Brain pericyte (primary cell): ENCODE measurements at regions not wholly inside any gene's neighbourhood (a gene's known extent, or its start where the extent isn't known, plus 50 kb on each side); places are given as distances from the start of the nearest gene placed in this dataset.

Experiments used
- DNase-seq: peaks from one replicate; pipeline ENCODE4 v3.0.0-alpha.2; 2012; ENCODE audit warnings: low read depth, low spot score

DNA sequence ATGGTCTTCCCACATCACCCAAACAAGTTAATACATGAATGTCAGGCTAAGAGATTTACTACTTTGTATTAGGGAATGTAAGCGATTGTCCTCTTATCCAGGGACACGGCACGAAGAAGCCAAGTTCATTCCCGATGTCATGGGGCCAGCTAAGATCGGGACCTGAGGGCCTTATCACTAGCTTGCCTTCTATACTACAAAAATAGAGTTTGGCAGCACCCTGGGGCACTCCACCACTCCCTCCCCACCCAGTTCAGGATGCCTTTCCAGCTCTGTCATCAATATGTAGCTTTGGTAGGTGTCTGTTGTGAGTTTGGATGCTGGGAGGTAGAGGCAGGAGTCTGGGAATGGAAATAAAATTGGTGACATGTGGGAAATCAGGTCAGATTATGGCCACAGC, 197.5 kb downstream of the ATG4C start:
- no peak for DNase-seq

DNA sequence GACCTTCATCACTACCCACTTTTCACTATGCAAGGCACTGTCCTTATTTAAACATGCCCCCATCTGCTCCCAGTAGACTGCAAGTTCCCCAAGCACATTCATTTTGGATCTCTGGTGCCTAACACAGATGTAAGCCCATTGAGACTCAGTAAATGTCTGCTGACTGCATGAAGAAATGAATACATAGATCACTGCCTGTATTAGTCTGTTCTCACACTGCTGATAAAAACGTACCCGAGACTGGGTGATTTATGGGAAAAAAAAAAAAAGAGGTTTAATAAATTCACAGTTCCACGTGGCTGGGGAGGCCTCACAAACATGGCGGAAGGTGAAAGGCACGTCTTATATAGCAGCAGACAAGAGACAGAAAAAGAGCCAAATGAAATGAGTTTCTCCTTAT, 204.9 kb downstream of the ATG4C start:
- no peak for DNase-seq

DNA sequence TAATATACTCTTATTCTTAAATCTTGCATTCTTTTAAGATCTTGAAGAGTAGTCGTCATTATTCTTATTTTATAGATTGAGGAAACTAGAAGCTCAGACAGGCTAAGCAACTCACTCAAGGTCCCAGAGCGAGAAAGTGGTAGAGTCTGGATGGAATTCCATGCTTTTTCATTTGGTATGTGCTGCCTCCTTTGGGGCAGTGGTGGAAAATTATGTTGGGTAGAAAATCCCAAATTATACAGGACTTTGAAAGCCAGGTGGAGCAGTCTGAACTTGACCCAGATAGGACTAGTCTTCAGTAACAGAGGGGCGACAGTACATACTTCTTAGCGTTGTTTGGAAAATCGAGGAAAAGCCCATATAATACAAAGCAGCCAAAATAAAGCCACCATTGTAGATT, 205.6 kb downstream of the ATG4C start:
- DNase-seq, result no peak

DNA sequence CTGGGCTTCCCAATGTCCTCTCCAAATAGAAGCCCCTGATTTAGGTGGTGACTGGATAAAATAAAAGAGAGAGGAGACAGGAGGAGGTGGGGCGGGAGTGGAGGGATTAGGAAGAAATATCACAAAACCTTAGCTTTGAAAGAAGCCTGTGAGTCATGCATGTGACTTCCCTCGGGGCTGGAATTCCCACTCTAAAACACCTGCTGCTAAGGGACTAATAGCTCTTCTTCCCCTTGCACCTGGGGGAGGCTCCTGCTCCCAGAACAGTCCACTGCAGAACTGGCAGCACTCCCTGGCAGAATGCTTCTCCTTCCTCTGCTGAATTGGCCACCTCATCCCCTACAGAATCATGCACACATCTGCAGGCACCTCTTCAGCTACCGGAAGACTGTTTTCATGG, 207.2 kb downstream of the ATG4C start:
- DNase-seq, result no peak

DNA sequence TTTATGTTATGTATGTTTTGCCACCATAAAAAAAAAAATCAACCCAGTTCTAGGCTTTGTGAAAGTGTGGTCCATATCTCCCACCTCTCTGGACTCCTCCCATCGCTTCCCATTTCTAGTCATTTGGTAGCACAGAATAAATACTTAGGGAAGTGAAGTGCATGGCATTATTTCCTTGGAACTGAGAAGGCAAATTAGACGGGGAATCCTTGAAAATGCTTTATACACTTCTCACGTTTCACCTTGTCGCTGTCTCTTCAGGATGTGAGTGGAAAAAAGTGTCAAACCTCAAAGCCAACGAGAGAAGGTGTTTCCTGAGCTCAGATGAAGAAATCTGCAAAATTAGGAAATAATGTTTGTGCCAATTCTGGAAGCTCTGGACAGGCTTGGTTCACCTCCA, 209.9 kb downstream of the ATG4C start:
- no peak for DNase-seq

DNA sequence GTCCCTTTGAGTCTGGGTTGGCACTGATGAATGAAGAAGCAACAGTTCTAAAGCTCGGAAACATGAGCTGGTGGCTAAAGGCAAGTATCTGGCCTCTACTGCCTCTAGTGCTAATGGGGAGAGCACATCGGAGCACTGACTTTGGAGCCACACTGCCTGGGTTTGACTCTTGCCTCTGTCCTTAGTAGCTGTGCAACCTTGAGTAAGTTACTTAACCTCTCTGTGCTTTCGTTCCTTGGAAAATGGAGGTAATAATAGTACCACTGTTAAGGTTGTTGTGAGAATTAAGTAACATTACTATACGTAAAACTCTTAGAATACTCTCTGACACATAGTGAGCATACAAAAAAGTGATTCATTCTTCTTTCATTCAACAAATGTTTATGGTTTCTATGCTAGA, 211.2 kb downstream of the ATG4C start:
- DNase-seq, result no peak

DNA sequence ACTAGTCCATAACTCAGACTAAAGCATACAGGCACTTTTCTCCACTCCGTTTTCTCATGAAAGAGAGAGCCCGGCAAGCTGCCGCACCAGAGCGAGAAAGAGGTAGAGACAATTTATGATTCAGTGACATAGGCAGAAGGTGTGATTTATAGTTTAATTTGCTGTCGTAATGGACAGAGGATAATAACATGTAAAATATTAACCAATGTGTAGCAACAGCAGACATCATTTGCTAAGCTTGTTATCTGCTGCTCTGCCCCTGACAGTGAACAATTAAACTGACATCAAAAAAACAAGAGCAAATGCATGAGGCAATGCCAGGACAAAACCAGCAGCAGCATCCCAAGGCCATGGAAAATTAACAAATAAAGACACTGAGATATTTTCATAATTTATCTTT, 214.0 kb downstream of the ATG4C start:
- no peak for DNase-seq

DNA sequence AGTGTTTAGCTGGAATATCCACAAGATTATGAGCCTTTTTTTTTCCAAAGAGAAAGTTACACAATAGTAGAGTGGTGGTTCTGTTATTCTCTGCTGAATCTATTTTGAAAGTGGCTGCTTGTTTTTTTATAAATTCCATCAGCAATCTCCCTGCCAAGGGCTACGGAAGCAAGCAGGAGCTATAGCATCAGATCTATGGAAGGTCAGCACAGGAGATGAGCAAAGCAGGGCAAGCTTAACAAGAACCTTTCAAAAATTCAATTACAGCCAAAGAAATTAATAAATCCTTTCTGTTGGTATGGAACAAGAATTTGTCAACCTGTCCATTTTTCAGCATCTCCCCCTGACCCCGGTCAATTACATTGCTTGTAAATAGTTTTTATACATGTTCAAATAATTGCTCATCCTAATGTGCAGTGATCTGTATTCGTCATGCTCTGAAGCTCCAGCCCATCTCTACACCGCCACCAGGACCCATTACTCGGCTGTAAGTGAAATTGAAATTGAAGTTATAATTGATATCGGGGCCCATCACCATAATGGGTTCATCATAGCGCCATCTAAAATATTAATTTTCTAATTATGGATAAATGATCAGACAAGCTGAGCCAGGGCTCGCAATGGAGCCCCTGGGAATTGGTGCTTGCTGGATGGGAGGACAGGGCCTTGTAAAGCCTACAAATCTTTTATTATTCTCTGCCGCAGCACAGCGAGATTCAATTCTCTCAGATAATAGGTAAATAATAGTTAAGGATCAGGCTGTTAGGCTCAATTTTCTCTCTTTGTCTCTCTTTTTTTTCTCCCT, 215.1 kb downstream of the ATG4C start:
- no peak for DNase-seq

DNA sequence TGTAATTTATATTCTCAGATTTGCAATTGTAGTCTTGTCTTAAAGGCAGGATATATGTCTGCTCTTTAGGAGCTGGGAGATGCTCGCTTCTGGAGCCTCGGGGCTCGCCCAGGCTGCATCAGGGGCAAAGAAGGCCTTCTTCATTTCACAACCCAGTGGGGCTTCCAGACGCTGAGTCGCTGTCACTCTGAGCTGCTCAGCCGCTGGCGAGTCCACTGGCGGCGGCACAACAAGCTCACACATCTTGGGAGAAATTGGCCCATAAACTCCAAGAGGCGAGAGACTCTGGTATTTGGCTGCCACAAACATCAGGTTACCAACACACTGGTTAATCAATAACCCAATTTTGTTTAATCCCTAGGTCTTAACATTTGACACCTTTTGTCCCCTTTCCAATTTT, 216.6 kb downstream of the ATG4C start:
- no peak for DNase-seq

DNA sequence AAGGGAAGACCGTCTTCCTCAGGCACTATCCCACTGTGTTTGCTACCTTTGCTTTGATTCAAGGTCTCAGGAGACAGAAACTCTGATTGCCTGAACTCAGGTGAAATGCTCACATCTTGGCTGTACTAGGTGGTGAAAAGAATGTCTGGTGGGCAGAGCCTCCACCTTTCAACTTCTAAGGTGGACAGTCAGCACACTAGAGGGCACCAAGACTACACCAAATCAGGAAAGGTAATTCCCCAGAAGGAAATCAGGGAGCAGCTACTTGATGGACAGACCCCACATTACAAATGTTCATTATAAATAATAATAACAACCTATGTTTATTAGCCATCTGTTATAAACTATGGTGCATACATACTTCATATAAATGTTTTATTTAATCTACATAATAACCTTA, 220.9 kb downstream of the ATG4C start:
- DNase-seq, result no peak

DNA sequence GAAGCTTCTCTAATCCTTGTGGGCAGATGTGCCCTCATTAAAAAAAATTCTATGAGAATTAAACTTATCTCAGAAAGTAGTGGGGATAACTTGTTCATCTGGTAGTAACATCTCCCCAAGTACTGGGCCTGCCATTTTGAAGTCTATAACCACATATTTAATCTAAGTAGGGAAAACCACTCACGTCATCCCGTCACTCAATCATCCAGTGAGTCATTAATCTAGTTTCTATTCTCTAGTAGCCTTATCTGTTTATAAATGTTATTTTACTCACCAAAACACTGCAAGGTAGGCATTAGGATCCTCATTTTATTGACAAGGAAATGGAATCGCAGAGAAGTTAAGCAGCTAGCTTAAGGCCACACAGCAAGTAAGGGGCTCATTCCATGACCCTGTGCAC, 221.9 kb downstream of the ATG4C start:
- DNase-seq, result no peak

DNA sequence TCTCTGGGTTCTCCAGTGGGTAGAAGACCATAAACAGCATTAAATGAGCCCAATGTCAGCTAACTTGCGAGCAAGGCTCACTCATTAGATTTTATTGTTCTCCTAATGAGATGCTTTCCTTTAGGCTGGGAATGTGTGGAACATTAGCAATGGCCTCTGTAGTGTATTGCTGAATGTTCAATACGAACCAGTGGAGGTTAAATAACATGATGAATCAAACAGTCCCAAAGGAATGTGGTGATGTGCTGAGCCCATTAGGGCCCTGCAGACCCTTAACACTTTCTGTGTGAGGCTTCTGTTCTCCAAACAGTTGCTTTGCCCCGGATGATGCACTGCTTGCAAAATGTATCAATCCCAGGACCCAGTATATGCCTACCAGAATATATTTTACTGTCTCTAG, 225.5 kb downstream of the ATG4C start:
- DNase-seq, result no peak

DNA sequence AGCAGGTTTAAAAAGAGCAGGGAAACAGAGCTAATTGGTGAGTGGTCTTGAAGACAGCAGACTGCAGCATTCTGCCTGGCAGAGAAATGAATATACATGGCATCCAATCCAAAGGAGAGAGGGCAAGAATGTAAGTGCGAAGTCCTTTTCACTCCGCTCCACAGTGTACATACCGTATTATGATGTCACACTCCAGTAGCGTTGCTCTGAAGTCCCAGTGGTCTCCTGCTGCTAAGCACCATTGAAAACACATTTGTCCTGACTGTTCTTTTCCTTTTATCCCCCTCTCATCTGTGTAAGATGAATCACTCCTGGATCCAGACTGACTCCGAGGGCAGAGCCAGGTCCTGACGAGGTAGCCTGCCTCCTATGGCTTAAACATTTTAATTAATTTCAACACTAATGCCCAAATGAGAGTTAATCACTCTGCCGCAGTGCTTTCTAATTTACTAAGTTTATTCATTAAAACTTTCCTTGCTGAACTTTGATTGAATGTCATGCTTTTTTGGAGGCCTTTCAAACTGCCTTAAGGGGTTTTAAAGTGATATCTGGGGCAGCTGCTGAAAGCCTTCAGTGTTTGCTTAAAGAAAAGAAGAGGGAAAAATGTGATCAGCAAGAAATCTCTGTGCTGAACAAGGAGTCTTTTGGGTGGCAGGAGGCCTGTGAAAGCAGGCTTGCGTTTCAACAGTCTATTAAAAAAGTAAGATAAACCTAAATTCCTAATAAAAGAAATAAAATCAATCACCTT, 227.2 kb downstream of the ATG4C start:
- DNase-seq, result no peak

DNA sequence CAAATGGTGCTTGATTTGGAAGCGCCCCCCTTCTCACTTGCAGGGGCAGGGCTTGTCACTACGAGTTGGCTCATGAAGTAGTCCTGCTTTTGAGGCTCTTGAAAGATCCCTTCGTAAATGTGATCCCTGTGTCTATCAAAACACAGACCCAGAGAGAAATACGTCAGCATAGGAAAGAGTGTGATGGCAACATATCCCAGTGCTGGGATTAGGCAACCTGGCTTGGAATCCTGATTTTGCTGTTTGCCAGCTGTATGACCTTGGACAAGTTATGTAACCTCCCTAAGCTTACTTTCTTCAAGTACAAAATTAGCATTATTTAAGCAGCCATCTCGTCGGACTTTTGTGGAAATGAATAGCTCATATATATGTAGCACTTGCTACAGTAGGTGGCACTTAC, 228.4 kb downstream of the ATG4C start:
- no peak for DNase-seq

DNA sequence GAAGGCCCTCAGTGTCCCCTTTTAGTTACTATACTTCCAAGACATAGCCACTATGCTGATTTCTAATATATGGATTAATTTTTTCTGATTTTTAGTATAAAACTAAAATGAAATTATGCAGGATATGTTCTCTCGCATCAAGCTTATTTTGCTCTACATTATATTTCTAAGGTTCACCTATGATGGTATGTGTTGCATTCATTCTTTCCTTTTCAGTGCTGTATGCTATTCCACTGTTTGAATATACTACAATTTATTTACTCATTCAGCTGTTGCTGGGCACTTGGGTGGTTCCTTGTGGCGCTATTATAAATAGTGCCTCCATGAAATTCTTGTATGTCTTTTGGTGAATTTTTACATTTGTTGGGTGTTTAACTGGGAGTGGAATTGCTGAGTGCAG, 230.3 kb downstream of the ATG4C start:
- no peak for DNase-seq

DNA sequence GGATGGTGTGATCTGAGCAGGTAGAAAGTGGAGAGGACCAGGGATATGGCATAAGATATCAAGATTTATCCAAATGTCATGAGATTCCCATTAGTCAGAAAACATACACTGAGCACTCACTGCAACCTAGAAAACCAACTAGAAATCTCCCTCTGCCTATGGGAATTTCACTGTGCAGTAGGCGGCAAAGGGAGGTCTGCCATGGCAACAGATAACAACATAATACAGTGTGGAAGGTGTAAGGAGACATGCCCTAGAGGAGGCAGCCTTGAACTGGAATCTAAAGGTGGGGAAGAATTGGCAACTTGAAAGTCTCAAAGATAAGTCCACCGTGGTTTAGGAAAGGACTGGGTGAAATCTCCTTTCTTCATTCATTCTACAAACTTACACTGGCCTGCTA, 238.4 kb downstream of the ATG4C start:
- DNase-seq, result no peak

DNA sequence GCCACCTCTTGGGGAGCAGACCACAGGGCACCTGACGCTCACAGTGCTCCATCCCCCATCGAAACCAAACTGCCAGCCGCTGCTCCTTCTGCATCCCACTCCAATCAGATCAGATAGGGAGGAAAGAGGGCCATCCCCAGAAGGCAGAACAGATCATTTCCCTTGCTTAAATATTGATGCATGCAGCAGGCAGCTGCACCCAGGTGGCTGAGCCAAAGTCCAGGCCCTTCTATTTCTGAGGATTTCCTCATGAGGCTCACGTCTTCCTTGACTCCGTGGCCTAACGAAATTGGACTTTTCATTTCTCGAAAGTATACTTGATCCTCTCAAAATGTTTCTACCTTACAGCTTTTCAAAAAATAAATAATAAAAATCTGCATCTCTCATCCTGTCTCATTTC, 239.2 kb downstream of the ATG4C start:
- no peak for DNase-seq

DNA sequence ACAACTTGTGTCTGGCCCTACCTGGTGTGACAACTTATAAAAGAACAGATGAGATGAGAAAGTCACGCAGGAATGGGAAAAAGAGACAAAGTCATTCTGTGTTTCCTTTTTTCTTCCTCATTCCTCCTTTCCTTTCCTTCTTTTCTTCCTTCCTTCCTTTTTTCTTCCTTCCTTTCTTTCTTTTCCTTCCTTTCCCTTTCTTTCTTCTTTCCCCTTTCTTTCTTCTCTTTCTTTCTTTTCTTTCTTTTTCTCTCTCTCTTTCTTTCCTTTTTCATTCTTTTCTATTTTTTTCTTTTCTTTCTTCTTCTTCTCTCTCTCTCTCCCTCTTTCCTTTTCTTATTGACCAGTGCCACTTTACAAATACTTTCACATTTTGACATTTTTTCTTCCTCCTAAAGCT, 239.7 kb downstream of the ATG4C start:
- DNase-seq, result no peak

DNA sequence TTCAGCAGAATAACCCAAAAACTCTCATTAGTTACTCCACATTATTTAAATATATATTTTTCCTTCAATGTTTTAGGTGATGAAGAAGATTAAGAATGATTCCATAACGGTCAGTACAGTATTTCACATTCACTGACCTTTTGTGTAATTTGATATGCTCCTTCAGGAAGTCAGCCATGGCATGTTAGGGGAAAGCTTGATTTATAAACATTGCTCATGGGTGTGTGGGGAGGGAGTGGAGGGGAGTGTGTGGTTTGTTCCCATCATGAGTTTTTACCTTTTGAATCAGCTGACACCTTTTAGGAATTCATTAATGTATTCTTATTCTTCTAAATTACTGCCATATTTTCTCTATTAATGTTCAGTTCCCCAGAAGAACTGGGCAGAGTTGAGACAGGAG, 240.2 kb downstream of the ATG4C start:
- DNase-seq, result no peak

DNA sequence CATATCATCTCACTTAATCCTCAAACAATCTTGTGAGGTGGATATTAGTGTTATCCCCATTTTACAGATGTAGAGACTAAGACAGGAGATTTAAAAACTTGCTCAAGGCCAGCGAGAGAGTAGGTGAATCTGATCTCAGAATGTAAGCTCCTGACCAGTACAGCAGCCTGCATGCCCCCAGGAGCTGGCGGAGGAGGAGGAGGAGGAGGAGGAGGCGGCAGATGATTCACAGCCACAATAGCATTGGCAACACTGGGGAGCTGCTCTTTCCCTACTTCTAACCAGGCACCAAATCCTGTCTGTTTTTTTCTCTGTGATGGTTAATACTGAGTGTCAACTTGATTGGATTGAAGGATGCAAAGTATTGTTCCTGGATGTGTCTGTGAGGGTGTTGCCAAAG, 243.2 kb downstream of the ATG4C start:
- no peak for DNase-seq

DNA sequence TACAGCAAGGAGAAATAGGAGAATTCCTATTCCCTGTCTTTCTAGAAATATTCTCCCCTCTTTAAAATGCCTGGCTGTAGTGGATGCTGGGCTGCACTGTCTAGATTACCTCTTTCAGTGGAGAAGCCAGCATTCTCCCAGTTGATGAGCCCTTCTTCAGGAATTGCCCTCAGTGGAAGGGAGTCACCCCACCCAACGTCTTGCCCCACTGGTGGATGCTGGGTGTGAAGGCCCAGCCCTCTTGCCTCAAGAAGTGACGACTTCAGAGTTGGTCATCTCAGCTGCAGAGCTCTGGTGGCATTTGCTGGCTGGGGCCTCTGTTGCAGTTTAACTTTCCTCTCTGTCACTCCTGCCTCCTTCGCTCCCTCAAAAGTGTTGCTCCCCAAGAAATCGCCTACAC, 248.2 kb downstream of the ATG4C start:
- no peak for DNase-seq

DNA sequence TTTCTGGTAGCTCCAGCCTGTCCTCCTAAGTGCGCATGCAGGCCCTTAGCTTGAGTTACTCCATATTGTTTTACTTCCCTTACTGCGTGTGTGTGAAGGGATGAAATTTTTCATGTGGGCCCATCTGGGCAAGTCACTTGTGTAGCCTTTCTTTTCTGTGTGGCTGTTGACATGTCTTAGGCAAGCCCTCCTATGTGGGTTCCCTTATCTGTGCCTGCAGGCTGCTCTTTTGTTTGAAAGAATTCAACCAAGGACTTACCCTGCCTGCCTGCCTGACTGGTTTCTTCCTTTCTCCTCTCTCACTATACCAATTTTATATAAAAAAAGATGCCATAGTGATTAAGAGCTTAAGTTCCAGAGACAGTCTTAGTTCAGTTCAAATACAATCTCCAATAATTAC, 249.3 kb downstream of the ATG4C start:
- no peak for DNase-seq

DNA sequence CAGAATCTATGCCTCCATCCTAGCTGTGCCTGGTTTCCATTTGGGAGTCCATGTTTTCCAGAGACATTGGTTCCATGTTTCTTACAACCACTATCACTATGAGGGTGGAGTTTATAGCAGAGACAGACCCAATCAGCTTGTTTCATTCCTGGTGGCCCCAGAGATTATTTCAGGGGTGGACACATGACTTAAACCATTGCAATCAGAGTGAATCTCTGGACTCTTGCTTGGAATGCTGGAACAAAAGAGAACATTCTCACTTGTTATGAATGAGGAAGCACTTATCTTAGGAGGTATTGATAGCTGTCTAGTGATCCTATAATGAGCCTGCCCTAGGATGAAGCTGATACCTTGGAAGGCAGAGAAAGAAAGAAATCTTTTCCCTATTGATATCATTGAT, 250.3 kb downstream of the ATG4C start:
- DNase-seq, result no peak
